ENCODE measurements at regions not wholly inside any gene's neighbourhood (a gene's known extent, or its start where the extent isn't known, plus 50 kb on each side); places are given as distances from the start of the nearest gene placed in this dataset.

GRCh38 chr3:99418209-99418635, 220.2 kb upstream of the COL8A1 start:
- Histone ChIP-seq H3K4me1 (ENCODE audit: insufficient read depth) (no peaks in the 10 kb centered on the region), H3K36me3 (replicated peaks; ENCODE audit: insufficient read depth, low read depth) (no peaks in the 10 kb centered on the region), H3K79me2 (no peaks in the 10 kb centered on the region), H4K20me1 (ENCODE audit: insufficient read depth, poor library complexity, severe bottlenecking) (no peaks in the 10 kb centered on the region), H3K4me3 (no peak overlapping the region), H3K4me2 (no peak overlapping the region), H3K27me3 (no peaks in the 10 kb centered on the region), H2AFZ (no peak overlapping the region), H3K27ac (no peak overlapping the region), H3K9me3 (ENCODE audit: low read depth) (no peaks in the 10 kb centered on the region), H3K9me2 (replicated peaks; ENCODE audit: insufficient read depth) (no peaks in the 10 kb centered on the region)
- TF ChIP-seq CTCF (IDR thresholded peaks at IDR 0.05; ENCODE audit: poor library complexity), result no peak
- no peak for TF ChIP-seq EZH2 (IDR thresholded peaks at IDR 0.05; ENCODE audit: borderline replicate concordance)
- TF ChIP-seq EZH2phosphoT487 (IDR thresholded peaks at IDR 0.05; ENCODE audit: low read depth, severe bottlenecking, unreplicated experiment), result no peak
- WGBS (ENCODE audit: low lambda C conversion rate, missing lambda C conversion rate), result 75% methylated on average over 2 of the region's 2 CpGs
- no peak for DNase-seq (ENCODE audit: low spot score)

GRCh38 chr3:99413504-99413903, 224.9 kb upstream of the COL8A1 start:
- DNase-seq (ENCODE audit: low spot score), result no peak
- Histone ChIP-seq H3K4me2 (no peak overlapping the region), H3K9me3 (ENCODE audit: low read depth) (no peaks in the 10 kb centered on the region), H2AFZ (no peak overlapping the region), H3K79me2 (no peaks in the 10 kb centered on the region), H3K27ac (no peak overlapping the region), H3K9me2 (replicated peaks; ENCODE audit: insufficient read depth) (no peaks in the 10 kb centered on the region), H3K27me3 (no peaks in the 10 kb centered on the region), H3K4me3 (no peak overlapping the region), H3K4me1 (ENCODE audit: insufficient read depth) (no peaks in the 10 kb centered on the region), H3K36me3 (replicated peaks; ENCODE audit: insufficient read depth, low read depth) (no peaks in the 10 kb centered on the region), H4K20me1 (ENCODE audit: insufficient read depth, poor library complexity, severe bottlenecking) (no peaks in the 10 kb centered on the region)
- TF ChIP-seq EZH2phosphoT487 (IDR thresholded peaks at IDR 0.05; ENCODE audit: low read depth, severe bottlenecking, unreplicated experiment) (no peak), CTCF (IDR thresholded peaks at IDR 0.05; ENCODE audit: poor library complexity) (no peak), EZH2 (IDR thresholded peaks at IDR 0.05; ENCODE audit: borderline replicate concordance) (no peak)
- WGBS (ENCODE audit: low lambda C conversion rate, missing lambda C conversion rate), result 68% methylated on average over 1 of the region's 1 CpG

DNA sequence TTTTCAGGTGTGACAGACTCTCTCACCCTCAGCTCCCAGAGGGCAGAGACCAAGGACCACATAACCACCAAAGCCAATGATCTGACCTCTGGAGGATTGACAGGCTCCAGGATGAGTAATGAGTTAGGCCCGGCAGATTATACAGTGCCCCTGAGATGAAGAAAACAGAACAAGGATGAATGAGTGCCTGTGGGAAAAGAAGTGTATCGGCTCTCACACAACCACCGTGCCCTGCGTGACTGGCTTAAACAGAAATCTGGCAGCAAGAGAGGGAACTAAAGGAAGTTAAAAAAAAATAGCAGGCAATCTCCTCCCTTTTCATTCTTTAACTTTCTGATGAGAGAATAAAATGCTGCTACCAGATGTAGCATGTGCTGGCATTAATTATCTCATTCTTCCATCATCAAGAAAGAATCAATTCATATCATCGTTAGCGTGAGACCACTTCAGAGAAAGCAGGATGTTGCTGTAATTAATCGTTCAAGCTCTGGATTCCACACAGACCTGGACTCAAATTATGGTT, 227.5 kb upstream of the COL8A1 start:
- Histone ChIP-seq H2AFZ (no peak overlapping the region), H3K4me2 (no peak overlapping the region)
- WGBS (ENCODE audit: low lambda C conversion rate, missing lambda C conversion rate), result 78% methylated on average over 7 of the region's 7 CpGs

More for the DNA sequence above, 227.5 kb upstream of the COL8A1 start:
- Histone ChIP-seq H3K9me2 (replicated peaks; ENCODE audit: insufficient read depth) (no peaks in the 10 kb centered on the region), H3K4me1 (ENCODE audit: insufficient read depth) (no peaks in the 10 kb centered on the region), H3K4me3 (no peak overlapping the region), H4K20me1 (ENCODE audit: insufficient read depth, poor library complexity, severe bottlenecking) (no peaks in the 10 kb centered on the region), H3K36me3 (replicated peaks; ENCODE audit: insufficient read depth, low read depth) (no peaks in the 10 kb centered on the region), H3K79me2 (no peaks in the 10 kb centered on the region), H3K27ac (no peak overlapping the region), H3K9me3 (ENCODE audit: low read depth) (no peaks in the 10 kb centered on the region), H3K27me3 (no peaks in the 10 kb centered on the region)
- DNase-seq (ENCODE audit: low spot score), result no peak
- no peak for TF ChIP-seq EZH2 (IDR thresholded peaks at IDR 0.05; ENCODE audit: borderline replicate concordance)
- no peak for TF ChIP-seq CTCF (IDR thresholded peaks at IDR 0.05; ENCODE audit: poor library complexity)
- TF ChIP-seq EZH2phosphoT487 (IDR thresholded peaks at IDR 0.05; ENCODE audit: low read depth, severe bottlenecking, unreplicated experiment), result no peak
